NCI-H460 (cell line): ENCODE measurements at regions not wholly inside any gene's neighbourhood (a gene's known extent, or its start where the extent isn't known, plus 50 kb on each side); places are given as distances from the start of the nearest gene placed in this dataset.
"Not testable (repeated sequence)": the region's sequence is repeated elsewhere in the genome, so short reads cannot be mapped to it uniquely, and the experiment has no call there.

ENCODE experiments used
- DNase-seq: peaks from one replicate; pipeline ENCODE4 v3.0.0-alpha.2; 2016; ENCODE audit warnings: low read depth; ENCODE audit errors: extremely low read depth

GRCh38 chr1:57549300-57549699 is 125.4 kb upstream of the DAB1 start:
- DNase-seq, result no peak

- no peak for DNase-seq
Observed at GRCh38 chr1:57546549-57547330, 122.9 kb upstream of the DAB1 start.

GRCh38 chr1:57544345-57544744 is 120.5 kb upstream of the DAB1 start:
- DNase-seq, result no peak

- DNase-seq, result no peak
Observed at GRCh38 chr1:57536749-57537423, 113.0 kb upstream of the DAB1 start.

GRCh38 chr1:57532299-57532698 is 108.4 kb upstream of the DAB1 start:
- no peak for DNase-seq

- not testable (repeated sequence) for DNase-seq
Observed at GRCh38 chr1:57530911-57531260, 107.0 kb upstream of the DAB1 start.

GRCh38 chr1:57530206-57530910 is 106.5 kb upstream of the DAB1 start:
- no peak for DNase-seq

- no peak for DNase-seq
Observed at GRCh38 chr1:57522575-57522974, 98.7 kb upstream of the DAB1 start.

- DNase-seq, result no peak
Observed at GRCh38 chr1:57520743-57521515, 97.1 kb upstream of the DAB1 start.

- no peak for DNase-seq
Observed at GRCh38 chr1:57518496-57518895, 94.6 kb upstream of the DAB1 start.

- no peak for DNase-seq
Observed at GRCh38 chr1:57517587-57518374, 93.9 kb upstream of the DAB1 start.

GRCh38 chr1:57512386-57512785 is 88.5 kb upstream of the DAB1 start:
- no peak for DNase-seq

GRCh38 chr1:57506941-57507340 is 83.1 kb upstream of the DAB1 start:
- DNase-seq, result no peak

- DNase-seq, result no peak
Observed at GRCh38 chr1:57503337-57503736, 79.5 kb upstream of the DAB1 start.

- no peak for DNase-seq
Observed at GRCh38 chr1:57500136-57500830, 76.4 kb upstream of the DAB1 start.

GRCh38 chr1:57494530-57495079 is 70.7 kb upstream of the DAB1 start:
- DNase-seq, result no peak

- DNase-seq, result no peak
Observed at GRCh38 chr1:57492586-57493226, 68.8 kb upstream of the DAB1 start.

GRCh38 chr1:57489358-57490036 is 65.6 kb upstream of the DAB1 start:
- no peak for DNase-seq
